Gastroesophageal sphincter (tissue), 3 donors: ENCODE measurements at regions not wholly inside any gene's neighbourhood (a gene's known extent, or its start where the extent isn't known, plus 50 kb on each side); places are given as distances from the start of the nearest gene placed in this dataset.

Experiments used
- CTCF ChIP-seq, 4 experiments: fragments of 200-600 bp in 2 of 4; fragments of 450-650 bp in 2 of 4; sonication (generic) in 1 of 4; IDR thresholded peaks; one replicate each; pipeline ENCODE4 v1.5.1; 2017 to 2019; ENCODE audit warnings: antibody characterized with exemption in 4 of 4, mild to moderate bottlenecking in 2 of 4, moderate library complexity in 2 of 4
- EP300 ChIP-seq: sonication (generic); formaldehyde crosslinking; IDR thresholded peaks from one replicate; pipeline ENCODE4 v1.6.1; 2017; ENCODE audit warnings: antibody characterized with exemption, mild to moderate bottlenecking
- POLR2A ChIP-seq, 2 donors: fragments of 450-650 bp; IDR thresholded peaks; one replicate each; pipeline ENCODE4 v1.6.1; 2017; ENCODE audit warnings: antibody characterized with exemption in 2 of 2, mild to moderate bottlenecking in 2 of 2, moderate library complexity in 1 of 2
- POLR2AphosphoS5 ChIP-seq: sonication (generic); formaldehyde crosslinking; IDR thresholded peaks from one replicate; pipeline ENCODE4 v1.6.1; 2017; ENCODE audit warnings: antibody characterized with exemption

- no peak for TF ChIP-seq CTCF (IDR thresholded peaks at IDR 0.05)
- no peak for TF ChIP-seq POLR2AphosphoS5
- no peak for TF ChIP-seq EP300
- no peak for TF ChIP-seq POLR2A (IDR thresholded peaks at IDR 0.05)
Measured at GRCh38 chr10:65201491-65201890, 1680.3 kb downstream of the REEP3 start.
